HFF-Myc (cell line): ENCODE measurements at regions not wholly inside any gene's neighbourhood (a gene's known extent, or its start where the extent isn't known, plus 50 kb on each side); places are given as distances from the start of the nearest gene placed in this dataset.

ENCODE experiments used
- DNase-seq: peaks from one replicate; pipeline ENCODE4 v3.0.0-alpha.2; 2011; ENCODE audit warnings: low read depth; ENCODE audit errors: extremely low read depth
- H3K4me3 ChIP-seq: replicated peaks from 2 replicates; pipeline ENCODE4 v1.5.1; 2011; ENCODE audit warnings: low read depth, mild to moderate bottlenecking, control low read depth, low read length
- TF ChIP-seq, protein P1 (sequence below): IDR thresholded peaks from 2 replicates; pipeline ENCODE4 v1.5.1; 2012; ENCODE audit warnings: mild to moderate bottlenecking, low read depth, low read length, control low read depth; ENCODE audit errors: missing control alignments

DNA sequence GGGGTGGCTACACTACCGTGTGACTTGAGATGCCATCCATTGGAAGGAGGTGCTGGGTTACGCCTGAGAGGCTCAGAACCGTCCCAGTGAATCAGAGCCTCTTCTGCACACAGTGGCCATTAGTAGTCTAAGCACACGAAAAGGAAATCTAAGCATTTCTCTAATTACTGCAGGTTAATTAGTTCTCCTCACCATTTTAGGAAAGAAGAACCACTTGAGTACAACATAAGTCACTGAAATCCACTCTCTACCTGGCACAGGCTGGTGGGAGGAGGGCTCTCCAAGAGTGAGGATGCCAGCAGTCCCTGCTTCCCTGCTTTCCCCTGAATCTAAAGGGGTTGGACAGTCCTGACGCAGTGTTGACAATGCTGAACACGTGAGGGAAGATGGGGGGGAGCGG lies 606.3 kb downstream of the NPHP4 start:
- DNase-seq, result no peak
- TF ChIP-seq, protein P1, sequence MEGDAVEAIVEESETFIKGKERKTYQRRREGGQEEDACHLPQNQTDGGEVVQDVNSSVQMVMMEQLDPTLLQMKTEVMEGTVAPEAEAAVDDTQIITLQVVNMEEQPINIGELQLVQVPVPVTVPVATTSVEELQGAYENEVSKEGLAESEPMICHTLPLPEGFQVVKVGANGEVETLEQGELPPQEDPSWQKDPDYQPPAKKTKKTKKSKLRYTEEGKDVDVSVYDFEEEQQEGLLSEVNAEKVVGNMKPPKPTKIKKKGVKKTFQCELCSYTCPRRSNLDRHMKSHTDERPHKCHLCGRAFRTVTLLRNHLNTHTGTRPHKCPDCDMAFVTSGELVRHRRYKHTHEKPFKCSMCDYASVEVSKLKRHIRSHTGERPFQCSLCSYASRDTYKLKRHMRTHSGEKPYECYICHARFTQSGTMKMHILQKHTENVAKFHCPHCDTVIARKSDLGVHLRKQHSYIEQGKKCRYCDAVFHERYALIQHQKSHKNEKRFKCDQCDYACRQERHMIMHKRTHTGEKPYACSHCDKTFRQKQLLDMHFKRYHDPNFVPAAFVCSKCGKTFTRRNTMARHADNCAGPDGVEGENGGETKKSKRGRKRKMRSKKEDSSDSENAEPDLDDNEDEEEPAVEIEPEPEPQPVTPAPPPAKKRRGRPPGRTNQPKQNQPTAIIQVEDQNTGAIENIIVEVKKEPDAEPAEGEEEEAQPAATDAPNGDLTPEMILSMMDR, result no peak
- no peak overlapping the region for H3K4me3 ChIP-seq

DNA sequence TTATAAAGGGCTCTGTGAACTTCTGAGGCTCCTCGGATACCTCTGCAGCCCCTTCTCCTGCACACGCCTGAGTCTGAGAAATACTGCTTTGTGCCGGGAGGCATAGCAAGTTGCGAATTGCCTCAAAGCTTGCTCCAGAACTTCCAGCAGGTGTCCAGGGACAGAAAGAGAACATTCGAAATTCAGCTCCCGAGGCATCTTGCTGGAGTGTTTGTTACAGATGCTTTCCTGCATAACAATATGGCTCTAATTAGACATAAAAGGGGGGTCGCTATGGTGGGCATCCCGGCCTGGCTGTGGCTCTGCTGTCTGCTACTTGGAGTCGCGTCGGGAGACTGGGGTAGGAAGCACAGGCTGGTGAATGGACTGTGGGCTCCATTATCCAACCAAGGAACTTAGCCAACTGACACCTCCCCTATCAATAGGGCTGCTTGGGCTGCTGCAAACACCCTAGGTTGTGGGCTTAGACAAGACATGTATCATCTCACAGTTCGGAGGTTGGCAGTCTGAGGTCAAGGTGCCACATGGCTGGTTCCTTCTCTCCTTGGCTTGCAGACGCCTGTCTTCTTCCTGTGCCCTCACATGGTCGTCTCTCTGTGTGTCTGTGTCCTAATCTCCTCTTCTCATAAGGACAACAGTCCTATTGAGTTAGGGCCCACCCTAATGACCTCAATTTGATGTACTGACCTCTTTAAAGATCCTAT lies 607.0 kb downstream of the NPHP4 start:
- H3K4me3 ChIP-seq, result no peak overlapping the region
- TF ChIP-seq, protein P1, result no peak
- no peak for DNase-seq

DNA sequence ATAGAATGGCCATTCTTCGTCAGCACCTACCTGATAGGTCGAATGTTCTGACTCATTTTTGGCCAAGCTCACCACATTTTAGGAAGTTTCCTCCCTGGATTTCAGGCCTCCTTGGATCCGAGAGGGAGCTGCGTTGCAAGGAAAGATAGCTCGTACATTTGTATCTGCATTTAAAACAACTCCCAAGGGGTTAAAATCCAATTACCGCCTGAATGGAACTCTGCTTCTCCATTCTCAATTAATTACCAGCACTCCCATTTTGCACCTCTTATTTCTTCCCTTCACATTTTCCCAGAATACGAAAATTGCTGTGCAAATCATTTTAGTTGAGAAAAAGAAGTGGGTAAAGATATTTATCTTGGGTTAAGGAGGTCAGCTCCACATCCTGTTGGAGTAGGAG lies 610.7 kb downstream of the NPHP4 start:
- no peak for DNase-seq
- H3K4me3 ChIP-seq, result no peak overlapping the region
- TF ChIP-seq, protein P1, result no peak

DNA sequence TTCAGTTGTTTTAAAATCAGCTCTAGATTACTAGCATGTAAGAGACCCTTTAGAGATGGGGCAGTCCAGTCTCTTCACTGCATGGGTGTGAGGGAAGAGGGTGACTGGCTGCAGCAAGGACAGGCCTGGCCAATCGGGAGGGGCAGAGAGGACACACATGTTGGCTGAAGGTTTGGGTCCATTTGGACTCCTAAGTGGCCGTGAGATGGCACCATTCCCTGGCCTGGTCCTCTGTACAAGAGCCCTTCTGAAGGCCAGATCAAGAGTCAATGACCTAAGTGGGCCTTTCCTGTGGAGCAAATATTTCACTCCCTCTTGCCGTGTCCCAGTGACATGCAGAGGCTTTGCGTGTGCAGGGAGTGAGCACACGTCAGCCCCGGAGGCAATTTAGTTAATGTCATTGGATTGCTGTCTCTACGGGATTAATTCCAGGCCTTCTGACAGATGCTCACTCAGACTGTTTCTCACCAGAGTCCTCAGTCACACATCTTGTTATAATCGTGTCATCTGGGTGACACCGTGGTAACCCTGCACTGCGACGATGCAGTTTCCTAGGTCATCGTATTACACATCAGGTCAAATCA lies 613.0 kb downstream of the NPHP4 start:
- DNase-seq, result no peak
- H3K4me3 ChIP-seq, result no peak overlapping the region
- TF ChIP-seq, protein P1, result no peak

DNA sequence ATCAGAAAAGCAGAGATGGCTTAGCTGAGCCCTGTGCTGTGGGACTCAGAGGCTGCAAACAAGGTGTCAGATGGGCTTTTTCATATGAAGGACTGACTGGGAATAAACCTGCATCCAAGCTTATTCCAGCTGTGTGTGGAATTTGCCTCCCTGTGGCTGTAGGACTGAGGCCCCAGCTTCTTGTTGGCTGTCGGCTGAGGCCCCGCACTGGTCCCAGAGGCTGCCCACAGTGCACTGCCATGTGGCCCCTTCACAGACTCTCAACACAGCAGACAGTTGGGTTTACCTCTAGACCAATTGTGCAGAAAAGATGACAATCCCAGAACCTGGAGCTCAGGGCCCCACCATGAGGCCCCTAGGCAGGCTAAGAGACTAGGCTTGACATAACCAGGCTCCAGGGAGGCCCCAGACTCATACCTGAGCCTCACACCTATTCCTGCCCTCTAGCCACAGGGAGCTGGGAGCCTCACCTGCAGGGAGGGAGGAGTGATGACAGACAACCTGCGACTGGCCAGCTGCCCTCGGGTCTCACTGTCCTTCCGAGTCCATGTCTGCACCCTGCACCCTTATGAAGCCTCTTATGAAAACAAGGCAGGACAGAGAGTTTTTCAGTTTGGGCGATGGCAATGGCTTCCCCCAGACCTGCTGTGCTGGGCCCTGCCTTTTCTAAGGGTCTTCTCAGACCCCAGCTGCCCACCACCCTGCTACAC lies 615.5 kb downstream of the NPHP4 start:
- no peak overlapping the region for H3K4me3 ChIP-seq
- TF ChIP-seq, protein P1, result no peak
- no peak for DNase-seq

DNA sequence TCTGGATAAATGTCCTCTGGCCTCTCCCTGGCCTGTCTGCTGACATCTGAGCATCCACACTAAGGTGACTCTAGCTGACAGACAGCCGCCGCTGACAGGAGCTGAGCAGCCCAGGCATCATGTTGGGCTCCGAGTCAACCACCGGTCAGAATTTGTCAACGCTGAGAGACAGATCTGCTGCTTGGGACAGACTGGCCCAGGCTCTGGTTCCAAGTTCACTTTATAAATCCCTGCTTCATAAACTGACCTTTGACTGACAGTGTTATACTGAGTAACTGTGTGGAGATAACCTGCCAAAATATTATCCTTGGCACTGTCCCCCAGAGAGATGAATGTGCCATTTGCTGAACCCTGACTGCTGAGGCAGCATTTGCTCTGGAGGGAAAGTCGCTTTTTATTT lies 616.7 kb downstream of the NPHP4 start:
- no peak overlapping the region for H3K4me3 ChIP-seq
- no peak for DNase-seq
- TF ChIP-seq, protein P1, result no peak
